RWPE2 (cell line): ENCODE measurements at regions not wholly inside any gene's neighbourhood (a gene's known extent, or its start where the extent isn't known, plus 50 kb on each side); places are given as distances from the start of the nearest gene placed in this dataset.

Source experiments
- ATAC-seq: fragments of 200-7000 bp; cut with Tn5 transposase; 3 replicates; pipeline ENCODE4 v1.9.1; 2021; ENCODE audit warnings: low read depth
- DNase-seq: peaks from one replicate; pipeline ENCODE4 v3.0.0-alpha.2; 2020; ENCODE audit warnings: low spot score
- H3K27ac ChIP-seq: fragments of 450-650 bp; 2 replicates; pipeline ENCODE4 v1.5.1; 2017; ENCODE audit warnings: mild to moderate bottlenecking; ENCODE audit not compliant: poor library complexity, severe bottlenecking
- H3K27me3 ChIP-seq: fragments of 250-450 bp; sonication (Bioruptor Pico); 2 replicates; pipeline ENCODE4 v1.5.1; 2021; ENCODE audit warnings: mild to moderate bottlenecking, moderate library complexity; ENCODE audit not compliant: insufficient read depth, poor library complexity, severe bottlenecking
- H3K36me3 ChIP-seq: fragments of 250-450 bp; sonication (Bioruptor Pico); 2 replicates; pipeline ENCODE4 v1.5.1; 2020; ENCODE audit warnings: low read depth, mild to moderate bottlenecking, moderate library complexity
- H3K4me1 ChIP-seq: fragments of 250-450 bp; sonication (Bioruptor Pico); 2 replicates; pipeline ENCODE4 v1.5.1; 2021; ENCODE audit warnings: mild to moderate bottlenecking, moderate library complexity; ENCODE audit not compliant: insufficient read depth, poor library complexity, severe bottlenecking
- H3K4me3 ChIP-seq: fragments of 250-450 bp; sonication (Bioruptor Pico); 2 replicates; pipeline ENCODE4 v1.5.1; 2021; ENCODE audit warnings: mild to moderate bottlenecking, moderate library complexity; ENCODE audit not compliant: severe bottlenecking
- H3K9me3 ChIP-seq: fragments of 250-450 bp; sonication (Bioruptor Pico); 2 replicates; pipeline ENCODE4 v1.5.1; 2021; ENCODE audit warnings: mild to moderate bottlenecking, moderate library complexity; ENCODE audit not compliant: severe bottlenecking
- TF ChIP-seq, protein P1 (sequence below): fragments of 450-650 bp; IDR thresholded peaks from one replicate; pipeline ENCODE4 v1.5.1; 2017; ENCODE audit warnings: mild to moderate bottlenecking, moderate library complexity; ENCODE audit not compliant: poor library complexity, severe bottlenecking

GRCh38 chr1:80607064-80607463 lies 1193.7 kb upstream of the ADGRL2 start:
- H3K36me3 ChIP-seq: no peaks in the 10 kb centered on the region
- no peak for ATAC-seq
- TF ChIP-seq, protein P1, sequence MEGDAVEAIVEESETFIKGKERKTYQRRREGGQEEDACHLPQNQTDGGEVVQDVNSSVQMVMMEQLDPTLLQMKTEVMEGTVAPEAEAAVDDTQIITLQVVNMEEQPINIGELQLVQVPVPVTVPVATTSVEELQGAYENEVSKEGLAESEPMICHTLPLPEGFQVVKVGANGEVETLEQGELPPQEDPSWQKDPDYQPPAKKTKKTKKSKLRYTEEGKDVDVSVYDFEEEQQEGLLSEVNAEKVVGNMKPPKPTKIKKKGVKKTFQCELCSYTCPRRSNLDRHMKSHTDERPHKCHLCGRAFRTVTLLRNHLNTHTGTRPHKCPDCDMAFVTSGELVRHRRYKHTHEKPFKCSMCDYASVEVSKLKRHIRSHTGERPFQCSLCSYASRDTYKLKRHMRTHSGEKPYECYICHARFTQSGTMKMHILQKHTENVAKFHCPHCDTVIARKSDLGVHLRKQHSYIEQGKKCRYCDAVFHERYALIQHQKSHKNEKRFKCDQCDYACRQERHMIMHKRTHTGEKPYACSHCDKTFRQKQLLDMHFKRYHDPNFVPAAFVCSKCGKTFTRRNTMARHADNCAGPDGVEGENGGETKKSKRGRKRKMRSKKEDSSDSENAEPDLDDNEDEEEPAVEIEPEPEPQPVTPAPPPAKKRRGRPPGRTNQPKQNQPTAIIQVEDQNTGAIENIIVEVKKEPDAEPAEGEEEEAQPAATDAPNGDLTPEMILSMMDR: no peak
- no peaks in the 10 kb centered on the region for H3K4me1 ChIP-seq
- no peak for DNase-seq
- no peak overlapping the region for H3K27ac ChIP-seq
- H3K4me3 ChIP-seq: no peak overlapping the region
- no peaks in the 10 kb centered on the region for H3K9me3 ChIP-seq
- H3K27me3 ChIP-seq: no peaks in the 10 kb centered on the region

DNA sequence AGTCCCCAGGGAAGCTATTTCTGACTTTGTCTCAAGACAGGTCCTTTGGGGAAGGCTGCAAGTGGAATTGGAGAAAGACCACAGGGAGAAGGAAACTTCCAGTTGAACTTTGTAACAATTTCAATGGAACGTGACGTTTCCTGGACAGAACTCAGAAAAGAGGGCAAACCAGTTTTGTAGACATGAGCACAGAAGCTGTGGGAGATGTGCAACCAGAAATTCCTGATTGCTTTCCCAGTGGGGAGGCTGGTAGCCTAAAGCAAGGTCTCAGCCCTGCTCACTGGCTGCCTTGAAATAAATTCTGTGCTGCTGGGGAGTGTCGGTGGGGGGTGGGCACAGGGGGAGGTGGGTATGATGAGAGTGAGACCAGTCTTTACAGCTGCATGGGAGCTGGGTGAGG lies 1206.7 kb upstream of the ADGRL2 start:
- Histone ChIP-seq H3K36me3 (no peaks in the 10 kb centered on the region), H3K4me3 (no peak overlapping the region), H3K27ac (no peak overlapping the region), H3K27me3 (no peaks in the 10 kb centered on the region), H3K9me3 (no peaks in the 10 kb centered on the region), H3K4me1 (no peaks in the 10 kb centered on the region)
- TF ChIP-seq, protein P1: no peak
- DNase-seq: no peak
- ATAC-seq: no peak

DNA sequence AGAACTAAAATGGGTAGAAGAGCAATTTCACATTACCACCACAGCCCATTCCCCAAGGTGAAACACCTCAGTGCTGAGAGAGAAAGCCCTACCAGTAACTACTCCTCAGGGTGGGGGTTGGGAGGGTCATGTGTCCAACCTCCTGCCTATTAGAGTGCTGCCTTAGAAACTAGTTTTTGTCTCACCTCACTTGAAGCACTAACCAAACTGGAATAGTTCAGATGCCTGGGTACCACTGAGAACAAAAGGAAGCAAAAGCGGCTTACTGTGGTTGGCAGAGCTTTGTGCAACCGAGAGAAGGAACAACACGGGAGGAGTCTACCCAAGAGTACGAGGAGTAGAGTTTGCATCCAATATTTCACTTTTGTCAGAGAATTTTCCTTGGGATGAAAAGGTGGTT lies 1207.5 kb upstream of the ADGRL2 start:
- no peaks in the 10 kb centered on the region for H3K36me3 ChIP-seq
- no peaks in the 10 kb centered on the region for H3K4me1 ChIP-seq
- DNase-seq (no peak), ATAC-seq (no peak)
- H3K4me3 ChIP-seq: no peak overlapping the region
- H3K27ac ChIP-seq: no peak overlapping the region
- TF ChIP-seq, protein P1: no peak
- no peaks in the 10 kb centered on the region for H3K27me3 ChIP-seq
- no peaks in the 10 kb centered on the region for H3K9me3 ChIP-seq

GRCh38 chr1:80582980-80583379 lies 1217.8 kb upstream of the ADGRL2 start:
- DNase-seq: no peak
- no peaks in the 10 kb centered on the region for H3K27me3 ChIP-seq
- TF ChIP-seq, protein P1: no peak
- no peaks in the 10 kb centered on the region for H3K4me1 ChIP-seq
- H3K36me3 ChIP-seq: no peaks in the 10 kb centered on the region
- H3K9me3 ChIP-seq: no peaks in the 10 kb centered on the region
- no peak overlapping the region for H3K27ac ChIP-seq
- no peak for ATAC-seq
- H3K4me3 ChIP-seq: no peak overlapping the region

- Histone ChIP-seq H3K36me3 (no peaks in the 10 kb centered on the region), H3K4me3 (no peak overlapping the region), H3K27me3 (no peaks in the 10 kb centered on the region), H3K27ac (no peak overlapping the region), H3K4me1 (no peaks in the 10 kb centered on the region), H3K9me3 (no peaks in the 10 kb centered on the region)
- TF ChIP-seq, protein P1: no peak
- DNase-seq (no peak), ATAC-seq (no peak)
These were observed 1221.7 kb upstream of the ADGRL2 start for GRCh38 chr1:80579055-80579454.
